ENCODE measurements at regions not wholly inside any gene's neighbourhood (a gene's known extent, or its start where the extent isn't known, plus 50 kb on each side); places are given as distances from the start of the nearest gene placed in this dataset.

DNA sequence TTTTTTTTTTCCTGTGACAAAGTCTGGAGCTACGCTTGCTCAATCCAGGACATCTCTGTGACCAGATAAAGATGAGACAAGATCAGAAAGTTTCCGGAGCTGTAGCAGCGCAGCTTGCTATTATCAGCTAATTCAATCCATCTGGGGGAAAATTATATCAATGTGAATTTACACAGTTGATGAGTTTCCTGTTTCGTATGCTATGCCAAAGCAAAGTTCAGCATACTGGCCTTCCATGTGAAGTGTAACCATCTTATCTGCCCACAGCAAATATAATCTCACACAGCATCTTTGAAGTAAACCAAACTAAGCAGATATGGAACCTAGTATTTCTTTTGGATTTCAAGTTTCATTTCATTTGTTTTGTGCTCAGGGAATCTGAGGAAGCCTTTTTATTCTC lies 1767.7 kb downstream of the EFNA5 start:
- Histone ChIP-seq H3K9me2 (ENCODE audit: insufficient read depth, low read length) (no peaks in the 10 kb centered on the region), H3K79me2 (ENCODE audit: insufficient read depth, low read depth, low read length) (no peaks in the 10 kb centered on the region), H3K36me3 (ENCODE audit: insufficient read depth, low read length) (no peaks in the 10 kb centered on the region), H3K9me3 (ENCODE audit: low read length) (no peaks in the 10 kb centered on the region), H4K20me1 (ENCODE audit: insufficient read depth, low read length) (no peaks in the 10 kb centered on the region), H3K27ac (ENCODE audit: low read depth, low read length, poor library complexity, severe bottlenecking) (no peak overlapping the region), H3K4me1 (ENCODE audit: insufficient read depth, low read length, poor library complexity, severe bottlenecking) (no peaks in the 10 kb centered on the region), H3K4me3 (ENCODE audit: low read depth, low read length, poor library complexity, severe bottlenecking) (no peak overlapping the region), H2AFZ (ENCODE audit: low read length) (no peak overlapping the region), H3K4me2 (ENCODE audit: low read length) (no peak overlapping the region)
- TF ChIP-seq EZH2phosphoT487 (IDR thresholded peaks at IDR 0.05; ENCODE audit: borderline replicate concordance, low read depth, low read length), result no peak
- TF ChIP-seq, protein P1, sequence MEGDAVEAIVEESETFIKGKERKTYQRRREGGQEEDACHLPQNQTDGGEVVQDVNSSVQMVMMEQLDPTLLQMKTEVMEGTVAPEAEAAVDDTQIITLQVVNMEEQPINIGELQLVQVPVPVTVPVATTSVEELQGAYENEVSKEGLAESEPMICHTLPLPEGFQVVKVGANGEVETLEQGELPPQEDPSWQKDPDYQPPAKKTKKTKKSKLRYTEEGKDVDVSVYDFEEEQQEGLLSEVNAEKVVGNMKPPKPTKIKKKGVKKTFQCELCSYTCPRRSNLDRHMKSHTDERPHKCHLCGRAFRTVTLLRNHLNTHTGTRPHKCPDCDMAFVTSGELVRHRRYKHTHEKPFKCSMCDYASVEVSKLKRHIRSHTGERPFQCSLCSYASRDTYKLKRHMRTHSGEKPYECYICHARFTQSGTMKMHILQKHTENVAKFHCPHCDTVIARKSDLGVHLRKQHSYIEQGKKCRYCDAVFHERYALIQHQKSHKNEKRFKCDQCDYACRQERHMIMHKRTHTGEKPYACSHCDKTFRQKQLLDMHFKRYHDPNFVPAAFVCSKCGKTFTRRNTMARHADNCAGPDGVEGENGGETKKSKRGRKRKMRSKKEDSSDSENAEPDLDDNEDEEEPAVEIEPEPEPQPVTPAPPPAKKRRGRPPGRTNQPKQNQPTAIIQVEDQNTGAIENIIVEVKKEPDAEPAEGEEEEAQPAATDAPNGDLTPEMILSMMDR (conservative IDR thresholded peaks at IDR 0.05; ENCODE audit: low read length), result no peak
- ChIA-PET POLR2A (no interaction called here), CTCF (ENCODE audit: unreplicated experiment) (no interaction called here)
- BruUV-seq (replicated peaks), result no TSS peak
- no peak for DNase-seq (ENCODE audit: low spot score)
- intact Hi-C loops (cut with micrococcal nuclease; ENCODE audit: unreplicated experiment), result no loop called here

DNA sequence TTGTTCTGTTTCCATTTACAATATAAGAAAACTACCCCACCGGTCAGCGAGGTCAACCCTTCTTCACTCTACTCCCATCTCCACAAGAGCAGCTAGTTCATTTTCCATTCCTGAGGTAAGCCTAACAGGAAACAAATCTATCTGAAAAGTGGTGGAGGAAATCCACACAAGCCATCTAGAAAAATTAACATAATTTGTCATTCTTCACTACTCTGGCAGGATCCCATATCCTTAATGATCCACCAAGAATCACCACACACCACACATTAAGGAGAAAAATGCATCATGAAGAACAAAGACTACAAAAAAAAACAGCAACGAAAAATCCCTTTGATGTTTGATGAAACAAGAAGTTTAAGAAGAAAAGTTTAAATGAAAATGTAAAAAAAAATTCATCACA lies 1771.0 kb downstream of the EFNA5 start:
- no peaks in the 10 kb centered on the region for H4K20me1 ChIP-seq (ENCODE audit: insufficient read depth, low read length)
- no peaks in the 10 kb centered on the region for H3K4me1 ChIP-seq (ENCODE audit: insufficient read depth, low read length, poor library complexity, severe bottlenecking)
- BruUV-seq (replicated peaks), result no TSS peak
- ChIA-PET POLR2A (interaction anchor here (0.7 kb wide), 2 partner anchors 115 to 159 kb away, joined by 4 to 5 read pairs; no protein-coding TSS in a partner anchor), CTCF (ENCODE audit: unreplicated experiment) (no interaction called here)
- no peaks in the 10 kb centered on the region for H3K79me2 ChIP-seq (ENCODE audit: insufficient read depth, low read depth, low read length)
- H3K4me3 ChIP-seq (ENCODE audit: low read depth, low read length, poor library complexity, severe bottlenecking), result no peak overlapping the region
- intact Hi-C loops (cut with micrococcal nuclease; ENCODE audit: unreplicated experiment), result no loop called here
- no peak for DNase-seq (ENCODE audit: low spot score)
- no peaks in the 10 kb centered on the region for H3K36me3 ChIP-seq (ENCODE audit: insufficient read depth, low read length)
- TF ChIP-seq, protein P1 (conservative IDR thresholded peaks at IDR 0.05; ENCODE audit: low read length), result no peak
- TF ChIP-seq EZH2phosphoT487 (IDR thresholded peaks at IDR 0.05; ENCODE audit: borderline replicate concordance, low read depth, low read length), result no peak
- no peak overlapping the region for H2AFZ ChIP-seq (ENCODE audit: low read length)
- no peak overlapping the region for H3K4me2 ChIP-seq (ENCODE audit: low read length)
- H3K9me2 ChIP-seq (ENCODE audit: insufficient read depth, low read length), result no peaks in the 10 kb centered on the region
- no peak overlapping the region for H3K27ac ChIP-seq (ENCODE audit: low read depth, low read length, poor library complexity, severe bottlenecking)
- H3K9me3 ChIP-seq (ENCODE audit: low read length), result no peaks in the 10 kb centered on the region

- H3K36me3 ChIP-seq (ENCODE audit: insufficient read depth, low read length), result no peaks in the 10 kb centered on the region
- CTCF ChIA-PET (ENCODE audit: unreplicated experiment), result no interaction called here
- H3K9me3 ChIP-seq (ENCODE audit: low read length), result no peaks in the 10 kb centered on the region
- no peak overlapping the region for H3K27ac ChIP-seq (ENCODE audit: low read depth, low read length, poor library complexity, severe bottlenecking)
- POLR2A ChIA-PET, result no interaction called here
- H3K9me2 ChIP-seq (ENCODE audit: insufficient read depth, low read length), result no peaks in the 10 kb centered on the region
- no peak overlapping the region for H2AFZ ChIP-seq (ENCODE audit: low read length)
- H4K20me1 ChIP-seq (ENCODE audit: insufficient read depth, low read length), result no peaks in the 10 kb centered on the region
- H3K4me1 ChIP-seq (ENCODE audit: insufficient read depth, low read length, poor library complexity, severe bottlenecking), result no peaks in the 10 kb centered on the region
- intact Hi-C loops (cut with micrococcal nuclease; ENCODE audit: unreplicated experiment), result no loop called here
- no peak for TF ChIP-seq EZH2phosphoT487 (IDR thresholded peaks at IDR 0.05; ENCODE audit: borderline replicate concordance, low read depth, low read length)
- TF ChIP-seq, protein P1 (conservative IDR thresholded peaks at IDR 0.05; ENCODE audit: low read length), result no peak
- BruUV-seq (replicated peaks), result no TSS peak
- DNase-seq (ENCODE audit: low spot score), result no peak
- H3K4me3 ChIP-seq (ENCODE audit: low read depth, low read length, poor library complexity, severe bottlenecking), result no peak overlapping the region
- no peaks in the 10 kb centered on the region for H3K79me2 ChIP-seq (ENCODE audit: insufficient read depth, low read depth, low read length)
- no peak overlapping the region for H3K4me2 ChIP-seq (ENCODE audit: low read length)
Measured at GRCh38 chr5:105898183-105898582, 1772.6 kb downstream of the EFNA5 start.
